K562 (cell line): ENCODE measurements at regions not wholly inside any gene's neighbourhood (a gene's known extent, or its start where the extent isn't known, plus 50 kb on each side); places are given as distances from the start of the nearest gene placed in this dataset.

Experiments used
- ATAC-seq: fragments of 200-7000 bp; cut with Tn5 transposase; 3 replicates; pipeline ENCODE4 v1.9.1; 2020; ENCODE audit warnings: moderate library complexity
- BruUV-seq: library from RNA; stranded (reverse); fragments of 400-500 nt; replicated peaks from 2 replicates; lab custom pipeline; 2021; lab: Mats Ljungman, UMichigan
- CTCF ChIA-PET: fragments of 300-600 bp; formaldehyde crosslinking; extraction: SDS; loops from one replicate; lab custom pipeline; 2021; ENCODE audit warnings: low intra/inter-chr PET ratio; lab: Yijun Ruan, JAX
- POLR2A ChIA-PET: fragments of 300-600, 350-650 bp; sonication (Branson Sonifier 250); formaldehyde crosslinking; extraction: SDS; loops from one replicate; lab custom pipeline; 2021; ENCODE audit warnings: antibody characterized with exemption, inconsistent platforms; lab: Yijun Ruan, JAX
- DNase-seq, 4 experiments: peaks; one replicate each; pipeline versions ENCODE4 v3.0.0 to v3.0.0-alpha.2; 2011 to 2018; ENCODE audit warnings: low spot score in 3 of 4, mixed read lengths in 3 of 4; ENCODE audit errors: extremely low read depth in 1 of 4
- FAIRE-seq: peaks from 2 replicates; lab custom pipeline; 2011; peaks lifted over from hg19 to GRCh38; lab: Jason Lieb, UNC
- H2AFZ ChIP-seq: 2 replicates; pipeline ENCODE4 v1.6.0; 2011; ENCODE audit warnings: low read depth, low read length, control low read depth, inconsistent platforms
- H3K27ac ChIP-seq: fragments of 200-600 bp; 3 replicates; pipeline ENCODE4 v1.8.0; 2011; ENCODE audit warnings: low read depth, mild to moderate bottlenecking, control low read depth, inconsistent platforms, low read length, moderate library complexity, mixed read lengths; ENCODE audit errors: extremely low read depth
- H3K27me3 ChIP-seq, 2 experiments: fragments of 300-600 bp in 1 of 2; 2 replicates in 1 of 2; 3 replicates in 1 of 2; pipeline versions ENCODE4 v1.6.0 to v1.8.0; 2011; ENCODE audit warnings: inconsistent platforms in 2 of 2, low read length in 2 of 2, mild to moderate bottlenecking in 1 of 2, mixed read lengths in 1 of 2, moderate library complexity in 1 of 2; ENCODE audit not compliant: control insufficient read depth in 2 of 2, insufficient read depth in 2 of 2
- H3K36me3 ChIP-seq: fragments of 300-600 bp; 3 replicates; pipeline ENCODE4 v1.8.0; 2011; ENCODE audit warnings: mild to moderate bottlenecking, low read length, inconsistent platforms; ENCODE audit not compliant: control insufficient read depth, insufficient read depth
- H3K4me1 ChIP-seq, 2 experiments: fragments of 200-600 bp in 1 of 2; replicated peaks in 1 of 2; 2 replicates in 1 of 2; 3 replicates in 1 of 2; pipeline versions ENCODE4 v1.5.1 to v1.8.0; 2011; ENCODE audit warnings: inconsistent platforms in 2 of 2, low read length in 2 of 2, mild to moderate bottlenecking in 1 of 2, mixed read lengths in 1 of 2, moderate library complexity in 1 of 2; ENCODE audit not compliant: control insufficient read depth in 2 of 2, insufficient read depth in 2 of 2
- H3K4me2 ChIP-seq: 2 replicates; pipeline ENCODE4 v1.6.1; 2011; ENCODE audit warnings: low read length, control low read depth, inconsistent platforms, mixed read lengths; ENCODE audit not compliant: insufficient read depth
- H3K4me3 ChIP-seq: fragments of 200-600 bp; sonication (generic), shearing (Covaris generic); 2 replicates; pipeline ENCODE4 v1.5.1; 2016; ENCODE audit warnings: control low read depth, inconsistent platforms
- H3K79me2 ChIP-seq: fragments of 200-600 bp; 3 replicates; pipeline ENCODE4 v1.8.0; 2011; ENCODE audit warnings: low read length, inconsistent platforms; ENCODE audit not compliant: control insufficient read depth, insufficient read depth
- H3K9ac ChIP-seq, 2 experiments: 2 replicates each; pipeline versions ENCODE4 v1.6.0 to v1.6.1; 2011; ENCODE audit warnings: low read depth in 2 of 2, low read length in 2 of 2, control low read depth in 1 of 2, inconsistent platforms in 1 of 2, mild to moderate bottlenecking in 1 of 2, mixed read lengths in 1 of 2; ENCODE audit not compliant: insufficient read depth in 1 of 2
- H3K9me1 ChIP-seq: one replicate; pipeline ENCODE4 v1.6.0; 2011; ENCODE audit warnings: inconsistent platforms, mild to moderate bottlenecking, low read length, moderate library complexity; ENCODE audit not compliant: control insufficient read depth, insufficient read depth
- H3K9me3 ChIP-seq: replicated peaks from 2 replicates; pipeline ENCODE4 v1.5.1; 2011; ENCODE audit warnings: low read depth, low read length, inconsistent platforms; ENCODE audit not compliant: control insufficient read depth, insufficient read depth
- H4K20me1 ChIP-seq: replicated peaks from 2 replicates; pipeline ENCODE4 v1.6.1; 2011; ENCODE audit warnings: low read length, inconsistent platforms, mixed read lengths; ENCODE audit not compliant: control insufficient read depth, insufficient read depth
- ATF7 ChIP-seq: fragments of 450-650 bp; IDR thresholded peaks from 2 replicates; pipeline ENCODE4 v1.7.1; 2014; ENCODE audit warnings: mild to moderate bottlenecking, moderate library complexity
- E2F3 ChIP-seq: fragments of 250-450 bp; sonication (Bioruptor Pico); IDR thresholded peaks from 2 replicates; pipeline ENCODE4 v1.4.0; 2020; ENCODE audit warnings: mild to moderate bottlenecking
- GTF2E2 ChIP-seq: fragments of 200-800 bp; sonication (Bioruptor generic); IDR thresholded peaks from 2 replicates; pipeline ENCODE4 v1.6.1; 2016; ENCODE audit warnings: missing genetic modification characterization, missing compliant biosample characterization
- NFRKB ChIP-seq: fragments of 450-650 bp; IDR thresholded peaks from 2 replicates; pipeline ENCODE4 v1.6.1; 2016; ENCODE audit warnings: low read depth
- RBM39 ChIP-seq: fragments of 200-400 bp; formaldehyde crosslinking; optimal IDR thresholded peaks from 2 replicates; pipeline ENCODE3; 2018; ENCODE audit warnings: low read depth, low read length
- SMAD1 ChIP-seq: fragments of 150-350 bp; IDR thresholded peaks from 2 replicates; pipeline ENCODE4 v1.6.1; 2014; ENCODE audit warnings: low read length, low read depth; ENCODE audit not compliant: partially characterized antibody
- ZFPM2 ChIP-seq: fragments of 250-450 bp; sonication (Bioruptor Pico); IDR thresholded peaks from 2 replicates; pipeline ENCODE4 v1.5.1; 2022; ENCODE audit warnings: mild to moderate bottlenecking
- WGBS: fragments of 100-300 bp; shearing (Covaris generic); methylation state at CpG from one replicate; pipeline ENCODE4 v1.1.6; 2016; ENCODE audit warnings: low coverage, mixed read lengths; ENCODE audit not compliant: insufficient coverage; ENCODE audit errors: missing lambda C conversion rate; 5-methylcytosine and 5-hydroxymethylcytosine counted together
- in situ Hi-C: fragments of 300-500 bp; cut with MboI; formaldehyde crosslinking; loops from 4 replicates; pipeline ENCODE4 v1.15.0; 2018; ENCODE audit warnings: inconsistent platforms, mixed read lengths
- intact Hi-C: fragments of 100-400 bp; cut with micrococcal nuclease; formaldehyde crosslinking; loops from 2 replicates; pipeline ENCODE4 v1.14.2; 2022
- TF ChIP-seq, protein P1 (sequence below): fragments of 250-450 bp; sonication (Bioruptor Pico); IDR thresholded peaks from 2 replicates; pipeline ENCODE4 v1.8.0; 2021; ENCODE audit warnings: moderate library complexity, mild to moderate bottlenecking, inconsistent platforms
- TF ChIP-seq, protein P2 (sequence below): IDR thresholded peaks from 2 replicates; pipeline ENCODE4 v1.6.1; 2011; ENCODE audit not compliant: insufficient read length; ENCODE audit errors: extremely low read depth

DNA sequence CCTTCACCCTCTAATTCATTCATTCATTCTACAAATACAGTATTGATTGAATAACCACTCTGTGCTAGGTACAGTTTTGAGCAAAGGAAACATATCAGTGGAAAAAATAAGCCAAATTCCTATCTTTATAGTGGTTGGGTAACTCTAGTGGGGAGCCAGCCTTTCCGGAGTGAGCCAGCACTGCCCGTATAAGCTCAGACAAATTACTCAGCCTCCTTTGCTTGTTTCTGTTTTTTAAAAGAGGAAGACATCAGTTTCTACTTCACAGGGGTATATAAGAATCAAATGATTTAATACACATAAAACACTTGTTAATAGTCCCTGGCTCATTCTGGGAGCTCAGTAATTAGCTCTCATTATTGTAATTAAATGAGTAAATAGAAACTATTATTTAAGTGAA, 238.2 kb upstream of the MAD2L1 start:
- intact Hi-C loops = no loop called here
- no peaks in the 10 kb centered on the region for H3K79me2 ChIP-seq
- ATAC-seq (no peak), FAIRE-seq (no peak), DNase-seq (no peak)
- no peak overlapping the region for H3K4me3 ChIP-seq
- BruUV-seq = no TSS peak
- 0% methylated on average over 2 of the region's 2 CpGs for WGBS
- no peak overlapping the region for H3K27ac ChIP-seq
- CTCF ChIA-PET = no interaction called here
- H2AFZ ChIP-seq = no peak overlapping the region
- no peak overlapping the region for H3K4me2 ChIP-seq
- H3K4me1 ChIP-seq = no peaks in the 10 kb centered on the region
- POLR2A ChIA-PET = no interaction called here
- H4K20me1 ChIP-seq = no peaks in the 10 kb centered on the region
- in situ Hi-C loops = no loop called here
- H3K27me3 ChIP-seq = no peaks in the 10 kb centered on the region
- H3K36me3 ChIP-seq = no peaks in the 10 kb centered on the region
- TF ChIP-seq, protein P1, sequence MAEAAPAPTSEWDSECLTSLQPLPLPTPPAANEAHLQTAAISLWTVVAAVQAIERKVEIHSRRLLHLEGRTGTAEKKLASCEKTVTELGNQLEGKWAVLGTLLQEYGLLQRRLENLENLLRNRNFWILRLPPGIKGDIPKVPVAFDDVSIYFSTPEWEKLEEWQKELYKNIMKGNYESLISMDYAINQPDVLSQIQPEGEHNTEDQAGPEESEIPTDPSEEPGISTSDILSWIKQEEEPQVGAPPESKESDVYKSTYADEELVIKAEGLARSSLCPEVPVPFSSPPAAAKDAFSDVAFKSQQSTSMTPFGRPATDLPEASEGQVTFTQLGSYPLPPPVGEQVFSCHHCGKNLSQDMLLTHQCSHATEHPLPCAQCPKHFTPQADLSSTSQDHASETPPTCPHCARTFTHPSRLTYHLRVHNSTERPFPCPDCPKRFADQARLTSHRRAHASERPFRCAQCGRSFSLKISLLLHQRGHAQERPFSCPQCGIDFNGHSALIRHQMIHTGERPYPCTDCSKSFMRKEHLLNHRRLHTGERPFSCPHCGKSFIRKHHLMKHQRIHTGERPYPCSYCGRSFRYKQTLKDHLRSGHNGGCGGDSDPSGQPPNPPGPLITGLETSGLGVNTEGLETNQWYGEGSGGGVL = no peak
- no peak for TF ChIP-seq ATF7
- no peak for TF ChIP-seq E2F3
- no peak for TF ChIP-seq SMAD1
- TF ChIP-seq RBM39 = no peak
- TF ChIP-seq GTF2E2 (tag) = no peak
- TF ChIP-seq ZFPM2 = no peak
- TF ChIP-seq NFRKB = no peak
- TF ChIP-seq, protein P2, sequence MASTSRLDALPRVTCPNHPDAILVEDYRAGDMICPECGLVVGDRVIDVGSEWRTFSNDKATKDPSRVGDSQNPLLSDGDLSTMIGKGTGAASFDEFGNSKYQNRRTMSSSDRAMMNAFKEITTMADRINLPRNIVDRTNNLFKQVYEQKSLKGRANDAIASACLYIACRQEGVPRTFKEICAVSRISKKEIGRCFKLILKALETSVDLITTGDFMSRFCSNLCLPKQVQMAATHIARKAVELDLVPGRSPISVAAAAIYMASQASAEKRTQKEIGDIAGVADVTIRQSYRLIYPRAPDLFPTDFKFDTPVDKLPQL = no peak
- H3K9me3 ChIP-seq = peaks cover 2% of the 10 kb centered on the region; the same call in 1 of the 2 replicates
- no peaks in the 10 kb centered on the region for H3K9me1 ChIP-seq
- no peak overlapping the region for H3K9ac ChIP-seq
